ENCODE measurements at regions not wholly inside any gene's neighbourhood (a gene's known extent, or its start where the extent isn't known, plus 50 kb on each side); places are given as distances from the start of the nearest gene placed in this dataset.
"Not testable (repeated sequence)": the region's sequence is repeated elsewhere in the genome, so short reads cannot be mapped to it uniquely, and the experiment has no call there.

DNA sequence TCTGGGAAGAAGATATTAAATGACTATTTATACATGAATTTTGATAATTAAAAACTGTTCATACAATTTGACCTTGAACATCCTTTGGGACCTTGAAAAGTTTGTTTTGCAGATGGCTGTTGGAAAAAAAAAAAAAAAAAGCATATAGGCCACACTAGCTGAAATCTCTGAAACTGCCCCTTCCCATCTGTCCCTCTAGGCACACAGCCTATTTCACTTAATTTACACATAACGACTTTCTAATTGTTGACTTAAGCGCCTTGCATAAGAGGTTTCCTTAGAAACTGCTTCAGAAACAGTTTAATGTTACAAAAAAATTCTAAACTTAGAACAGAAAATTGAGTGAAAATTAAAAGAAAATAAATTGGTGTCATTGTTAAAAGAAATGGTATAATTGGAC is 131.0 kb downstream of the COX18 start:
- no peak for DNase-seq

DNA sequence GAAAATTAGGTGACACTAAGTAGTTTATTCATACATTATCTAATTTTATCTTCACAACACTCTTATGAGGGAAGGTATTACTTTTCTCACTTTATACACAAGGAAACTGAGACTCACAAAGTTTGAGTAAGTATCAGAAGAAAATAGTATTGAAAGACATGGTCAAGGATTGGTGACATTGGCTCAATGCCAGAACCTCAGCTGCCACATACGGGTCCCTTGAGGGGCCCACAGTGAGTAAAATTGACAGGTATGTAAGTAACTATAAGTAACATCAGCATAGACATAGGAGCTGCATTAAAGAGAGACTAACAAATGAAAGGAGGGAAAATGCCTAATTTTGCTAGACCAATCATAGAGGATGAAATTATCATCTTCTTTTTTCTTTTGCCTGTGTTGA is 134.1 kb downstream of the COX18 start:
- no peak for DNase-seq

DNA sequence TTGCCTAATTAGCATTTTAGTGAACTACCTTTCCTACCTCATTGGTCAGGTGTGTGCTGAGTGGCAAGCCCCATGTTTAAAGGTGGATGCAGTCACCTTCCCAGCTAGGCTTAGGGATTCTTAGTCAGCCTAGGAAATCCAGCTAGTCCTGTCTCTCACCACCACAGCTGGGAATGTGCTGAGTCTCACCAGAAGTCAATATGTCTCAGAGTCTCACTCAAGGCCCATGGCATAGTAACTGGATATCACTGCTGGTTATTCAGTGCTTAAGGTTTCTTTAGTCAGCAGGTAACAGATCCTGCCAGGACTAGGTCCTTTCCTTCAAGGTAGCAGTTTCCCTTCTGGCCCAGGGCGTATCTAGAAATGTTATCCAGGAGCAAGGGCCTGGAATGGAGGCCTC is 136.5 kb downstream of the COX18 start:
- no peak for DNase-seq

DNA sequence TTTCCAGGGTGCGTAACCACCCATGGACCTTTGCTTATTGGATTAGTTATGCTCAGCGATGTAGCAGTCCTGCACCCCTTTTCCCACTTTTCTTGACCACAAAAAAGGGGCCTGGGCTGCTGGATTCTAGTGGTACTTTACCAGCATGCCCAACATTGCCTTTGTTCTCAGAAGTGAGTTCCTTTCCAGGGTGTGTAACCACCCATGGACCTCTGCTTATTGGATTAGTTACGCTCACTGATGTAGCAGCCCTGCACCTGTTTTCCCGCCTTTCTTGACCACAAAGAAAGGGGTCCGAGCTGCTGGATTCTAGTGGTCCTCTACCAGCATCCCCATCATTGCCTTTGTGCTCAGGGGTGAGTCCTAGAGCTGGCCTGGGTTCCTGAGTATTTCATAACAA is 138.2 kb downstream of the COX18 start:
- DNase-seq: no peak

DNA sequence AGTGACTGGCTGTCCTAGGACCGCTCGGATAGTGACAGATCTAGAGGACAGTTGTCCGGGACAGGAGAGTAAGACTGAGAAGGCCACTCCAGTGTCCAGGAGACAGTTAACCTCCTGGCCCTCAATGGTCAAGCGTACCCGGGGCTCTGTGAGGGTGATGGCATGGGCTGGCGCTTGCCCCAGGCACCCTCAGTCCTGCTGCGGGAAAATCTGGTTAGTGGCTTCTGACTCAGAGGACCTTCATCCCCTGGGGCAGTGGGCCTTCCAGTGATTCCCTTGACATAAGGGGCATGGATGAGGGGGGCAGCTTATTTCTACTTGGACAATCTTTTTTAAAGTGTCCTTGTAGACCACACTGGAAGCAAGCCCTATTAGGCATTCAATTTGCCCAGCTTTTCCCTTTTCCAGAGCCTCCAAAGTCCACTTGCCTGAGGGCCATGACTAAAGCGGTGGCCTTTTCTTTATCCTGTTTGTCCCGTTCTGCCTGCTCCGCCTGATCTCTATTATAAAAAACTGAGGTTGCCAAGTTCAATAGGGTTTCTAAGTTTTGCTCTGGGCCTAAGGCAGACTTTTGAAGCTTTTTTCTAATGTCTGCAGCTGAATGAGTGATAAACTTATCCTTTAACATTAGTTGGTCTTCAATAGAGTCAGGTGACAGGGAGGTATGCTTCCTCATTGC is 139.8 kb downstream of the COX18 start:
- DNase-seq: not testable (repeated sequence)

DNA sequence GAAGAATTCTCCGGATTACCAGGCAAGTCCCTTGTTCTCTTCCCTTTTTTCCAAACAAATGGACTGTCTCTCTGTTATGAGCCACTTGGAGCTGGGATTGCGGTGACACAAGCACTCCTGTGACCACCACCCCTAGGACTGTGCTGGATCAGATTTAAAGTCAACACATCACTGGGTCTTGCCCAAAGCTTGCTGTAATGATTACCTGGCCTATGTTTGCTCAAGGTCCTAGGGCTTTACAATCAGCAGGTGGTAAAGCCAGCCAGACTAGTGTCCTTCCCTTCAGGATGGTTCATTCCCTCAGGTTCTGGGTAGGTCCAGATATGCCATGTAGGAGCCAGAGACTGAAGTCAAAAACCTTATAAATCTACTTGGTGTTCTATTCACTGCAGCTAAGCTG is 144.7 kb downstream of the COX18 start:
- no peak for DNase-seq

DNA sequence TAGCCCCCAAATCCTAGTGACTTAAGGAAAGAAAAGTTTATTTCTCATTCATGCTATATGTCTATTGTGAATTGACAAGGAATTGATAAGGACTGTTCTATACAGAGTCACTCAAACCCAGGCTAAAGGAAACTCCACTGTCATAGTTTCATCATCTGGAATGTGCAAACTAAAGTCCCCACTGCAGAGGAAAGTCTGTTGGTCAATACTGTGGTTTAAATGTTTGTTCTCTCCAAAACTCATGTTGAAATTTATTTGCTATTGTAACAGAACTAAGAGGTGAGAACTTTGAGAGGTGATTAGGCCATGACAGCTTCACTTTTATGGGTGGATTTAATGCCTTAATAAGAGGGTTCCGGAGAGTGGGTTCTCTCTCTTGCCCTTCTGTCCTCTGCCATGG is 149.6 kb downstream of the COX18 start:
- DNase-seq: no peak

DNA sequence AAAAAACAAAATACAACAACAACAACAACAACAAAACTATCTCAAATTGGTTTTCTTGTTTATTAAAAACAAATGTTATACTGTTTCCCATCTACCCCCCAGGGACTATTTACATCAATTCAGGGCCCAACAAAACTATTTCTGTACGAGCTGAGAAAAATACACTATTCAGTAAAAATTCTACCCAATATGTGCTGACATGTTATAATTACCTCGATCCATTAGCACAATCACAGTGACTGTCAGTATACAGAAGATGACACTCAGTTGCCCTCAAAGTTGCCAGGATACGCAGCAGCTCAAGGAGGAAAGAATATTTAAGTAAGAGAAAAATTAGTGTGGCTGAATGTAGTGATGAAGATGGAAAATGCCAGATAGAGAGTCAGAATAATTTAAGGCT is 150.1 kb downstream of the COX18 start:
- no peak for DNase-seq

DNA sequence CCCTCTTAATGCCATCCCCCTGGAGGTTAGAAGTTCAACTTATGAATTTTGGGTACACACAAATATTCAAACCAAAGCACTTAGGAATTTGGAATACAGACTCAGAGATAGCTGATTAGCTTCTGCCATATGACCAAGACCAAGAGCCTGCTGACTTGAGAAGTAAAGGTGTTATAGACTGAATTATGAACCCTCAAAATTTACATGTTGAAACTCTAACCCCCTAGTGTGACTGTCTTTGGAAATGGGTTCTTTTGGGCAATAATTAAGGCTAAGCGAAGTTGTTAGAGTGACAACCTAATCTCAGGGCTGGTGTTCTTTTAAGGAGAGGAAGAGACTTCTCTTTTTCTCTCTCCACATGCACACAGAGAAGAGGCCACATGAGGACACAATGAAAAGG is 151.2 kb downstream of the COX18 start:
- DNase-seq: no peak

DNA sequence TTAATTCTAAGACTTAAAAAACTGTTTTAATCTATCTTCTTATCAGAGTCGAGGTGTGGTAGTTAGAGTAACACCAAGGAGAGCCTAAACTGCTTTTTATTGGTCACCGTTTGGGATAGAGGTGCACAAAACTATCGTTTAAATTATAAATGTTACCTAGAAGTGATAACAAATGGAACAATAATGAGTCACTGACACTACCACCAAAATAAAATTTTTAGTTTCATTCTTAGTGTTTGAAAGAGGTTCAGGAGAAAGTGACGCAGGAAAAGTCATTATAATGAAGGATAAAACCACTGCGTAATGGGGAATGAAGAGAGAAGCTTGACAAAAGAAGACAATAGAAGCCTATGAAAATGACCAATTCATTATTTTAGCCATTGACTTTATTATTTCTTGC is 158.2 kb downstream of the COX18 start:
- no peak for DNase-seq

DNA sequence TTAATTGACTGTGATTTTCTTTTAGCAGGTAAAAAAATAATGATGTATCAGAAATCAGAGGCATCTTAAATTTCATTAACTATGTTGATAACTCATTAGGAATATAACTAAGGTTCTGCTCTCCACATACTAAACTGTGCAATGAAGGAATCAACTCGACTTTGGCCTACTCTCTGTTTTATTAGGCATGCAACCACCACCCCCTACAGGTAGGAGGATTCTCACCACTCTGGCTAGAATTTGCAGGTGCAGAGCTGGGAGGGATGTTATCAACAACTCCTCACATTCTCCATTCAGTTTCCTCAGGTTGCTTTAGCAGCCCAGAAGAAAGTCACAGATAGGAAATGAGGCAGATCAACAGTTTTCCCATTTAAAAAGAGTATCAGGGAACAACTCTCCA is 160.1 kb downstream of the COX18 start:
- no peak for DNase-seq

DNA sequence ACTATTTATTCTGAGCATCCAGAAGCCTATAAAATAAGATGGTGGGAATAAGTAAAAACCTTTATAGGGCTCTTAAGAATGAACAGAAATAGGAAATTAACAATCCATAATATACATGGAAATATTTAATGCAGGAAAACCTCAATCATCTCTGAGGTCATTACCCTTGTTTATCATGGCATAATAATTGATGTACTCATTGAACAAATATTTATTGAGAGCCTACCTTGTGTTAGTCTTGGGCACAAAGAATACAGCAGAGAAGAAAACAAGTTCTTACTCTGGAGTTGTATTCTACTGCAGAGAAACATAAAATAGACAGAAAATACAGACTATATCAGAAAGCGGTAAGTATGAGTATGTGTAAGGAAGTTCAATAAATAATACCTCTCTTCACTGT is 167.2 kb downstream of the COX18 start:
- DNase-seq: no peak

DNA sequence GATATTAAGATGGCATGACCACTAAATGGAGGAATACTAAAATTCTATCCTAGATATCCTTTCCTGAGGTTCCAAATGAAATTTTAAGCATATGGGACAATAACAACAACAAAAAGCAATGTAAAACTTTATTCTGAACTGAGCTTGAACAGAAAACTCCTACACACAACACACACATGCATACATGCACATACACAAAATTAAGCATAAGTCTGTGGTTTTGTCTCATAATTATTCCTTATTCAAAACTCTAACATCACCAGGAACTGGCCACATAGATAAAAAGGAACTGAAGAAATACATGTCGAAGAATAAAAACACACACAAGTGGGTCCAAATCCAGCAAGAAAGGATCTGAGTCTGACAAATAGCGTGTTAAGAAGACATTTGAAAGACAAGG is 168.0 kb downstream of the COX18 start:
- no peak for DNase-seq

DNA sequence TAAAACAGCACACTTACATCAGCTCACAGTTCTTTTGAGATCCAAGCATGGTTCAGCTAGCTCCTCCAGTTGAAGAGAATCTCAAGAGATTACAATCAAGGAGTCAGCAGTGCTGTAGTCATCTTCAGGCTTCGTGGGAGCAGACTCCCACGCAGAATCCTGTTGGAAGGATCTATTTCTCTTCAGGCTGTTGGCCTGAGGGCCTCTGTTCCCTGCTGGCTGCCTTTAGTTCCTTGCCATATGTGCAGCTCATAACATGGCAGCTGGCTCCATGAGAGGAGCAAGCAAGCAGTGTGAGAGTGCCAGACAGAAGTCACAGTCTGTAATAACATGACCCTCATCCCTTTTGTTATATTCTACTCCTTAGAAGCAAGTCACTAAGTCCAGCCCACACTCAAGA is 168.6 kb downstream of the COX18 start:
- DNase-seq: no peak

DNA sequence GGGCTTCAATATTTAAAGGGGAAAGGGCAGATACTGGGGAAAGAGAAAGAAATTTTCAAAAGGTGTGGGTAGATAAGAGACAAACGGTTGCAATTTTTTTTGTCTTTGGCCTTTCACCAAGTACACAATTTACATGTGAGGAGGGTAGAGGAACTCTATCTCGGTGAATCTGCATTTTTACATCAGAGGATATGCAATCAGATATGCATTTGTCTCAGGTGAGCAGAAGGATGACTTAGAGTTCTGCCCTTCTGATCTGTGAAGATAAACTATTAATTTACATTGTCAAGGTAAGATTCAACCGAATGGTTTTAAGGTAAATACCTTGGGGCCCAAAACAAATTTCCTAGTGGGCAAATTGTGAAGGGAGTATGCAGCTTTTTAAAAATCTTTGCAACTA is 169.9 kb downstream of the COX18 start:
- no peak for DNase-seq

DNA sequence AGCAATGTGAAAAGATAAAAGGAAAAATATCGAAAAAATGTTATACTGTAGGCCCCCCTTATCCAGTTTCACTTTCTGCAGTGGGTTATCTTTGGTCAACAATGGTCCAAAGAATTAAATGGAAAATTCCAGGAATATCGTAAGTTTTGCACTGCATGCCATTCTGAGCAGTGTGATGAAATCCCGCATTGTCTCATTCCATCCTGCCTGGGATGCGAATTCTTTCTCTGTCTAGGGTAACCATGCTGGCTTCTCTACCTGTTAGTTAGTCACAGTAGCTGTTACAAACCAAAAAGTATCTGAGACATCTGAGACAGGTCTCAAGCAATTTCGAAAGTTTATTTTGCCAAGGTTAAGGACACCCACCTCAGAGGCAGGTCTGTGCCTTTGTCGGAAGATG is 170.3 kb downstream of the COX18 start:
- no peak for DNase-seq

DNA sequence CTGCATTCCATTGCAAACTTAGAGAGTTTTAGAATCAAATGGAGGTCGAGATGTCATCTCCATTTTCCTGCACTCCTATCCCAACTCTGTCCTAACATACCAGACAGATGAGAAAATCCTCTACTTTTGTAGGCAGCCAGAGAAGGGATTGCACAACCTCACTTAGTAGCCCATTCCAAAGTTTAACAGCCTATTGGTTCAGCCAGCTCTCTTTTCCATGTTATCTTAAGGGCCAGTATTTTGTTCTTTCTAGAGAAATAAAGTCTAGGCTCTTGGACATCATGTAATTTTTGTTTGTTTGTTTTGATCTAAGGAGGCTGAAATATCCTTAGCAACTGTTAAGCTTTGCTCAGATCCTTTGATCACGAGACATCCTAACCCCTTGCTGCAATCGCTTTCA is 173.0 kb downstream of the COX18 start:
- no peak for DNase-seq

DNA sequence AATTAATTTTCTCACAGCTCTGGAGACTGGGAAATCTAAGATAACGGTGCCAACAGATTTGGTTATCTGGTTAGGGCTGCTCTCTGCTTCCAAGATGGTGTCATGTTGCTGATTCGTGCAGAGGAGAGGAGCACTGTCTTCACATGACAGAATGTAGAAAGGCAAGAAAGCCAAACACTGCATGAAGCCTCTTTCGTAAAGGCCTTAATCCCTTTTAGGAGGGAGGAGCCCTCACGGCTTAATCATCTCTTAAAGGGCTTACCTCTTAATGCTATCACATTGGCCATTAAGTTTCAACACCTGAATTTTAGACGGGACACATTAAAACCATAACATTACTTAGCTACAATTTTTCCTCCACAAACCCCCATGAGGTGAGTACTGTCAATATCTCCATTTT is 174.1 kb downstream of the COX18 start:
- no peak for DNase-seq

DNA sequence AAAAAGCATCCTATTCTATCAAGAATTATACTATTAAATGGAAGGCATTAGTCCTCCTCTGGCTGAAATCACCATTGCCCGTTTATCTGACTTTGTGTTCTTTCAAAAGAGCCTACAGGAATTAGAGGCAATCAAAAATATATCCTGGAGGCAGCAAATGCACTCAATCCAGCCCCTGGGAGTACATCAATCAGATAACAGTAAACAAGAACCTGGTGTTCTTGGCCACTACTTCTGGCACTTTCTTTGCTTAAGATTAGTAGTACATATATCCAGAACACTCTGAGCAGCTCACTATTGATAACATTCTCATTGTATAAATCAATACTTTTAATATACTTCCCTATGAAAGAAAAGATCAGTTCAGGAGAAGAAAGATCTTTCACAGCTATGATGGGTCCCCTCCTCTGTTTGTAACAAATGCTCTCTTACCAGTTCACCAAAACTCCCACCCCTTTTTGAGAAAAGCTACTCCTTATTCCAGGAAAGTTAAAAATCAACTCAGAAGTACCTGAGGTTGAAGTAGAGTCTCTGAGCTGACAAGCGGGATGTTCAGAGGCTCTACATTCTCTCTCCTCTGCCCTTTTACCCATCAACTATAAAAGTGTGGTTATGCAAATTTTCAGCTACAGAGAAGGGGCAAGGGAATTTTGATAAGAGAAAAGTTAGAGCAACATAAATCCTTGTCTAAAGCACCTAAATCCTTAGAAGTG is 176.0 kb downstream of the COX18 start:
- DNase-seq: no peak

DNA sequence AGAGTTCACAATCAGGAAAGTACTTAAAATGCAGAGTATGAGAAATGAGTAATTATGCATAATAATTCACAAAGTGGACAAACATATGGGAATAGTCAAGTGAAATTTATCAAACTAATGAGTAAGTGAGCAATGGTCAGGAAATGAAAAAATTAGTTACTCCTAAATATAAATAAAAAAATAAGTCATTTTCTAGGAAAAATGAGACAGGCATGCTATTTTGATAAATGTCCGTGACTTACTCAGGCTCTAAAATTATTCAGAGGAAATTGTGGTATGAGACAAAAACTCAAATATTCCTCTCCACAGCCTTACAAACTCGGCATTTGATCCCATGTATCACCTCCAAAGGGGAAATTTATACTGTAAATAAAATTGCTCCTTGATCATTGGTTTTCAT is 181.2 kb downstream of the COX18 start:
- no peak for DNase-seq

DNA sequence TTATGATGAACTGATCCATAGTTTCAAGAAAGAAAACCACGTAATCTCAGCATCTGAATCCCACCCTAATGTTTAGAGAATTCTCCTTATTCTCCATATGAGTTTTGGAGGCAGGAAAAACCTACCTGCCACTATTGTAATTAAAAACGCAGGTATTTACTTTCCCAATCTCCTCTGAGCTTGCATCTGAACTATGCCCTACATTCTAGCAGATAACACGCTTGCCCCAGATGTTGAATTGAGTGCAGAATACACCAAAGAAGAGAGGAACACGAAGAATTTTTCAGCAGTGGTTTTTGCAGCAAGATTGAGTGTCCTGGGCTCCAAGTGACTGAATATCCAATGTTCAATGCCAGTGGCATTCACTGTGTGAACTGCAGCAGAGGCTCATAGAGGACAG is 182.4 kb downstream of the COX18 start:
- no peak for DNase-seq

DNA sequence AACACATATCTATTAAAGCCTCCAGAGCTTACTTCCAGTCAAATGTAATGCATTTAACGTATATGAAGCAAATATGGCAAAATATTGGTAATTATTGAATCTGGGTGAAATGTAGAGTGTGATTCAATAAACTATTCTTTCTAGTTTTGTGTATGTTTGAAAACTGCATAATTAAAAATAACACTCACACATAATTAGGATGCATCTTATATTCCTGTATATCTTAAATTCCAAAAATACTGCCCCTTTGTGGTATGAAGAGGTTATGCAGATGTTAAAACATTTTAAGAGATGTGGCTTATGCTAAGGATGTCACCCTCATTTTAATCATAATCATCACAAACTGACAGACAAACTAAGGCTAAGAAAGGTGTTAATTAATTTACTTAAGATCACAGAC is 182.9 kb downstream of the COX18 start:
- no peak for DNase-seq

DNA sequence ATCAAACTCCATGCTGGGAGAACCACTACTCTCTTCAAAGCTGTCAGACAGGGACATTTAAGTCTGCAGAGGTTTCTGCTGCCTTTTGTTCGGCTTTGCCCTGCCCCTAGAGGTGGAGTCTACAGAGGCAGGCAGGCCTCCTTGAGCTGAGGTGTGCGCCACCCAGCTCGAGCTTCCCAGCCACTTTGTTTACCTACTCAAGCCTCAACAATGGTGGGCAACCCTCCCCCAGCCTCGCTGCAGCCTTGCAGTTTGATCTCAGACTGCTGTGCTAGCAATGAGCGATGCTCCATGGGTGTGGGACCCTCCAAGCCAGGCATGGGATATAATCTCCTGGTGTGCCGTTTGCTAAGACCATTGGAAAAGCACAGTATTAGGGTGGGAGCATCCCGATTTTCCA is 185.3 kb downstream of the COX18 start:
- not testable (repeated sequence) for DNase-seq

DNA sequence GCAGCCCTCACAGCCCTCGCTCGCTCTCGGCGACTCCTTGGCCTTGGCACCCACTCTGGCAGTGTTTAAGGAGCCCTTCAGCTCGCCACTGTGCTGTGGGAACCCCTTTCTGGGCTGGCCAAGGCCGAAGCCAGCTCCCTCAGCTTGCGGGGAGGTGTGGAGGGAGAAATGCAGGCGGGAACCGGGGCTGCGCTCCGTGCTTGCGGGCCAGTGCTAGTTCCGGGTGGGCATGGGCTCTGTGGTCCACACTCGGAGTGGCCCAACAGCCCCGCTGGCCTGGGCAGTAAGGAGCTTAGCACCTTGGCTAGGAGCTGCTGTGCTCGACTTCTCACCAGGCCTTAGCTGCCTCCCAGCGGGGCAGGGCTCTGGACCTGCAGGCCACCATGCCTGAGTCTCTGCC is 192.6 kb downstream of the COX18 start:
- DNase-seq: no peak

DNA sequence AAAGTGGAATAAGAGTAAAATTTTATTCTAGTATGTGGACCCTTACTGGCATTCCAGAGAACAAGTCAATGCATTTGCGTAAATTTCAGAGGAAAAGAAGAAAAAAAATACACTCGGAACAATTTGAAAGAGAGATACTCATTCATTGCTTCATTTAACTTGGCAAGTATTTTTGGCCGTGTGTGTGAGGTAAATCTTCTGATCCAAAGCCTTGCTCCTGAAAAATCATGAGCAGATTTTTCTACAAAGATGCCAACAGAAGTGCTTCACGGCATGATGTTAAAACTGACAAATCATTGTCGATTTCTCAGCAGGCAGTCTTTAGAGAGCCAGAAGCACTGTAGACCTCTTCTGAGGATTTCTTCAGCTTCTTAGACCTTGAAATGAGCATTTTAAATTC is 194.0 kb downstream of the COX18 start:
- DNase-seq: no peak
